Nucleus accumbens (tissue), 56 donors: ENCODE measurements at regions not wholly inside any gene's neighbourhood (a gene's known extent, or its start where the extent isn't known, plus 50 kb on each side); places are given as distances from the start of the nearest gene placed in this dataset.
A peak's percentile ranks its signal among the peaks of the same experiment; 100 is the strongest.

Experiments
- DNase-seq, 56 donors: peaks; one replicate each; lab custom pipeline; 2025; lab: John Stamatoyannopoulos, UW

DNA sequence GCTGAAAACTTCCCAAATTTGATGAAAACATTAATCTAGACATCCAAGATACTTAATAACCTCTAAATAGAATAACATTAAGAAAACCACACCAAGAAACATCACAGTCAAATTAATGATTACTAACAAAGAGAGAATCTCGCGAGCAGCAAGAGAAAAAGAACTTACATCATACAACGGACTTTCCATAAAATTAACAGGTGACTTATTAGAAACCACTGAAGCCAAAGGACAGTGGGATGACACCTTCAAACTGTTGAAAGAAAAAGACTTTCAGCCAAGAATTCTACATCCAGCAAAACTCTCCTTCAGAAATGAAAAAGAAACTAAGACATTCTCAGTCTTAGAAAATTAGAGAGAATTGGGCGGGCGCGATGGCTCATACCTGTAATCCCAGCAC is 232.0 kb downstream of the SNCA start:
- DNase-seq: no peak

- DNase-seq: no peak
Measured at GRCh38 chr4:89599026-89599425, 237.9 kb downstream of the SNCA start.

DNA sequence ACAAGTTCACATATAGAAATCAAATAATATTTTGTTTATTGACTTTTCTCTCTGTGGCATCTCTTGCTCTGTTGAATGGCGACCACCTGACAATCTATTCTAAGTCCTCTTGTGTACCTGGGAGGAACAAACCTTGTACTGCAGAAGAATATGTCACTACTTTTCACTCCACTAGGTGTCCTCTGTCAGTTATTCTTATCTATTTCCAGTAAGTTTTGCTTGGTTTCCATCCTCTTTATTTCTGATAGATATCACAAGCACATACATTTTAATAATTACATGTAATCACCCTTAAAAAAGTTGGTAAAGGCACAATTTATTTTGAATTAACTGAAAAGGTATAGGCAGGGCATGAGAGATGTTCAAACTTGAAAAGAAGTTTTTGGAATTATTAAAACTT is 238.4 kb downstream of the SNCA start:
- no peak for DNase-seq

DNA sequence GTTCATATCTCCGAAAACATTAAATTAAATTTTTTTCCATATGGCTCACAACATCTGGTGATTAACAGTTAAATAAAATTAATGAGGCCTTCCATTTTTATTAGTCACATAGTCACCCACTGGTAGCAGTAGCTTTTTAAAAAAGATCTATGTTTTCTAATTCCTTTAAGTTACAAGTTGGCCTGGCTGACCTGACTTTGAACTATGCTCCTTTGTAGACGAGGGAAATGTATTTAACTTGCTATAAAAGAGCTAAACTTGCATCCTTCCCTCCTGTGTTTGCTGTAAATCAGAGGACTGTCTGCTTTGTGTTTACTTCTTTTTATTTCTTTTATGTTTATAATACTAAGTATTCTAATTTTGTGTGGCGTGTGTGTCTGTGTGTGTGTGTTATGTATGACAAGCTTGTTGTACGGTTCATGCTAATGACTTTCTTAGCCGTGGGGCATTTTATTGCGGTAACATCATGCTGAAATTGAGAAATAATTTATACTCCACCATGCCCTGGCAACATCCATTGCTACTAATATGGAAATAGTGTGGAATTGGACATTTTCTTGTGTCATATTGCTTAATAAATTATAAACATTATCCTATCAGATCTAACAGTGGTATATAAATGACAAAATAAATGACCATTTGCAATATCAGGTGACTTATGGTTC is 241.7 kb downstream of the SNCA start:
- DNase-seq: no peak

DNA sequence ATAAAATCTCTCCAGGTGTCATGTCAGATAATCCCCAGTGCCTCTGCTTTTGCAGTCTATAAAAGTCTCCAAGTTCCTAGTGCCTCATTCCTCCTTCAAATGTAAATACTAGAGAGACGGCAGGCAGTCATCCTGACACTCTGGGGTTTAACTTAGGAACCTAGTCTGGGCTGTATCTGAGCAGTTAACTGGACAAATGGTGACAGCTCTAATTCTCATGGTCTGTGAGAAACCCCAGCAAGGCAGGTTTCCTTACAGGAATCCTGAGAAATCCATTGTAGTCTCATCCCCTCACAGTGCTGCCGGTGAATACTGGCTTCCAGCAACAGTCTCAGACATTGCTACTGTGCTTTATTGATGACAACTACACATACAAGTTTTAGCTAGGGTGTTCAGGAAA is 246.8 kb downstream of the SNCA start:
- DNase-seq: no peak

- peak in 2 of 56 donors; percentile 1 to 3 for DNase-seq
Measured at GRCh38 chr4:89588421-89588820, 248.5 kb downstream of the SNCA start.

GRCh38 chr4:89587364-89587763 is 249.6 kb downstream of the SNCA start:
- DNase-seq: peak in 7 of 56 donors; percentile 0 to 16 (median 7)

GRCh38 chr4:89586864-89587263 is 250.1 kb downstream of the SNCA start:
- no peak for DNase-seq

DNA sequence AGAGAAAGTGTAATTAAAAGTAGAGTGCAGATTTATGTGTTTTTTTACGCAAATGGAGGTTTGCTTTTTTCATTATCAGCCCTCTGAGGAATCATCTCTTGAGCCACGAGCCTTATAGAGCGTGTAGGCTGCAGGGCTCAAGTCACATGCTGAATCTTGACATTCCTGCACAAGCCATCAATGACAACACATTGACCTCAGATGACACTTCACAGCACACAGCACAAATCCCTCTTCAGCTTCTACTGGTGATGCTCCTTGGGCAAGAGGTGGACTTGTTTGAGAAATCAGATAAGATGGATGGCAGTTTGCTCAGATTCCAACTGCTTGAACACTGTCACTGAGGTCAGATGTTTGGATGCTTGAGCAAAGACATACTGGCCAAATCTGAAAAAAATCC is 250.6 kb downstream of the SNCA start:
- DNase-seq: no peak

DNA sequence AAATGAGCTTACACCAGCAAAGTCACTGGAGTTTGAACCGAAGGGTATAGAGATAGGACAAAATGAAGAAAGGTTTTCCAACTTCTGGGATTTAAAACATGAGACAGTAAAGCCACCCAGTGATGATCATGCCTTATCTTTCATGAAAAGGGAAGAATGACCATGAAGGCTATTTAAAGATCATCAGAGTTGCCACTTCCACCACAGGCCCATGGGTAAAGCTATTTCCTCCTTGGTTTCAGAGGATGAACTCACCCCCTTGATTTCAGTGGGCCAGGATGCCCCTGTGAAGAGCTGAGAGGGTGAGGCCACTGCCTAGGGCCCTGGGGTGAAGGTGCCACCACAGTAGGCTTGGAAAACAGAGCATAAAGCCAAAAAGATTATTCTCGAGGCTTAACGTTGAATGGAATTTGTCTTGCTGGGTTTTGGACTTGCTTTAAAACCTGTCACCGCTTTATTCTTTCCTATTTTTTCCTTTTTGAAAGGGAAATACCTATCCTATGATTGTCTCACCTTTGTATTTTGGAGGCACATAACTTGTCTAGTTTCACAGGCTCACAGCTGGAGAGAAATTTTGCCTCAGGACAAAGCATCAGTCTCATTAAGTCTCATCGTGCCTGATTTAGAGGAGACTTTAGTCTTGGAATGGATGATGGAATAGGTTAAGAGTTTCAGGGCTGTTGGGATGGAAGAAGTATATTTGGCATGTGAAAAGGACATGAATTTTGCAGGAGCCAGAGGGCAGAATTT is 254.0 kb downstream of the SNCA start:
- no peak for DNase-seq

GRCh38 chr4:89579771-89580170 is 257.2 kb downstream of the SNCA start:
- no peak for DNase-seq

- no peak for DNase-seq
Measured at GRCh38 chr4:89576246-89576645, 260.7 kb downstream of the SNCA start.

DNA sequence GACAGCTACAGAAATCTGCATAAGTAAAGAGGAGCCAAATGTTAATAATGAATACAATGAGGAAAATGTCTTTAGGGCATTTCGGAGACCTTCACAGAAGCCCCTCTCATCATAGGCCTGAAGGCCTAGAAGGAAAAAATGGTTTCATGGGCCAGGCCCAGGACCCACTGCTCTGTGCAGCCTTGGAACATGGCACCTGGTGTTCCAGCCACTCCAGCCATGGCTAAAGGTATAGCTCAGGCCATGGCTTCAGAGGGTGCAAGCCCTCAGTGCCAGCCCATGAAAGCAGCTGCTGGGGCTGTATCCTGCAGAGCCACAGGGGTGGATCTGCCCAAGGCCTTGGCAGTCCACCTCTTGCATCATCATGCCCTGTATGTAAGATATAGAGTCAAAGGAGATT is 261.1 kb downstream of the SNCA start:
- no peak for DNase-seq

GRCh38 chr4:89574176-89574575 is 262.8 kb downstream of the SNCA start:
- DNase-seq: no peak

DNA sequence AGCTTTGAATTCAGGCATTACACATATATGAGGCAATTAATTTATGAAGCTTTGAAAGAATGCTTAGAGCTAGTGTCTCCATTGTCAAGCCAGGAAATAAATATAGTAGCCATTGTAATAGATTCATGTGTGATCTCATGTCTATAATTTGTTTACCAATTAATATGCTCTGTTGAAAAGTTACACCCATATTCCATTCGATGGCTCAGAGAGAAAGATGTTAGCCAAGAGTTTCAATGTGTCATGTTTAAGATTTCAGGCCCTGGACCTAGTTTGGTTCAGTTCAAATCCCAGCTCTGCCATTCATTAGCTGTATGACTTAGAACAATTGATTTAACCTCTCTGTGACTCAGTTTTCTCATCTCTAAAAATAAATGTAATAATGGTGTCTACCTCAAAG is 263.3 kb downstream of the SNCA start:
- no peak for DNase-seq

GRCh38 chr4:89572224-89572858 is 264.6 kb downstream of the SNCA start:
- no peak for DNase-seq

DNA sequence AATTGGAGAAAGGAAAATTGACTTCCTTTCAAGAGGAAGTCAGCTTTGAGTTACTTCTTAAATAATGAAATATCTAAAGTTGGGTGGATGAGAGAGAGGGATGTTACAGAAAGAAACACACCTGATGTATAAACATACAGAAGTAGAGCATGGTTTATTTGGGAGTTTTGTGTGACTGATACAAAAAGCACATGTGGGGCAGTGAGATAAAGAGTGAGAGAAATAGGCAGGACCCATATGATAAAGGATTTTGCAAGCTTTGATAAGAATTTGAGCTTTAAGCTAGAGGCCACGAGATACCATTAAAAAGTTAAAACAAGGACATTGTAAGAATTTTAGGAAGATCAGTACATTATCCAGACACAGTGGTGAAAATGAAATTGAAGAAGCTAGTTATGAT is 263.3 kb upstream of the GPRIN3 start:
- DNase-seq: no peak

GRCh38 chr4:89567936-89568335 is 260.3 kb upstream of the GPRIN3 start:
- no peak for DNase-seq

- peak in 6 of 56 donors; percentile 6 to 55 (median 14) for DNase-seq
Measured at GRCh38 chr4:89563431-89563830, 255.8 kb upstream of the GPRIN3 start.

GRCh38 chr4:89562746-89563145 is 255.1 kb upstream of the GPRIN3 start:
- no peak for DNase-seq

- DNase-seq: no peak
Measured at GRCh38 chr4:89561048-89561447, 253.4 kb upstream of the GPRIN3 start.

GRCh38 chr4:89558147-89558546 is 250.5 kb upstream of the GPRIN3 start:
- DNase-seq: no peak
